ENCODE measurements at regions not wholly inside any gene's neighbourhood (a gene's known extent, or its start where the extent isn't known, plus 50 kb on each side); places are given as distances from the start of the nearest gene placed in this dataset.
"Not testable (repeated sequence)": the region's sequence is repeated elsewhere in the genome, so short reads cannot be mapped to it uniquely, and the experiment has no call there.

- no peak for DNase-seq (ENCODE audit: low read depth)
Observed at GRCh38 chr6:21847711-21848480, 254.3 kb downstream of the SOX4 start.

DNA sequence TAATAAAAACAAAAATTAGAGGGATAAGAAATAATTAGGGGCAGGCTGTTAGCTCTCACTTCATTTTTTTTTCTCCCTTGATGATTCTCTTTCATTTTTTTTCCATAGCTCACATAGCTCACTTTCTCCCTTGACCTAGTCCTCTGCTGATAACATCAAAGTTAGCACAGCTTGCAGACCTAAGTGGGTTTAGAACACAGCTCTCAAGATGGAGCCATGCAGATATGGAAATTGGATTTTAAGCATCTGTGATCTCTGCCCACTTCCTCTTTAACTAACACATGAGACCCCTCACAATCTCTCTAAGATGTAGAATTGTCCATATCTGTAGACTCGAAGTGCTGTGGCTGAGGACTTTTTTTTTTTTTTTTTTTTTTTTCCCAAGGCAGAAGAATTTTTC is 257.1 kb downstream of the SOX4 start:
- DNase-seq (ENCODE audit: low read depth): no peak

DNA sequence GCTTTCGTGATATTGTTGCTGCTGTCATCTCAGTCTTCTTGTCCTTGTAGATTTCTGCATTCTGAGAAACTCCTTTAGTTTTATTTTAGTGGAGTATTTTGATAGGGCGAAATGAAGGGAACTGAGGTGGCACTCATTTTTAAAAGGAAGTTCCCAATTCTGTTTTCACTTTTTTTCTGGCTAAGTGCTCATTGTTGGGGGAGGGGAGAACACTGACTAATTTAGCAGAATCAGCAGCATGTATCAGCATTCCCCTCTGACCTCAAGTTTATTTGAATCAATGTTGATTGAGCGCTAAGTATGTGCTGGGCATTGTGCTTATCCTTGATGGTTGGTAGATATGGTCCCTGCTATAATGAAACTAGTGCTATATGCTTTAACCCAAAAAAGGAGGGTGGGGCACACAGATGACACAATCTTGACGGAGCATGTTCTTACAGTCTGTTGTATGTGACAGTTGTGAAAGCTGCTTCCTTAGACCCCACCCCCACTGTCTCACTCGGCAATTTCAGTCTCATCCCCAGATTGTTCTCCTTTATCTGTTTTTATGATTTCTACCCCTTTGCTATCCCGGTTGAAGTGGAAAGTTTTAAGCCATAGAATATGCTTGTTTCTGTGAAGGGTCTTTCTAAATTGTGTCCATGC is 262.4 kb downstream of the SOX4 start:
- no peak for DNase-seq (ENCODE audit: low read depth)

DNA sequence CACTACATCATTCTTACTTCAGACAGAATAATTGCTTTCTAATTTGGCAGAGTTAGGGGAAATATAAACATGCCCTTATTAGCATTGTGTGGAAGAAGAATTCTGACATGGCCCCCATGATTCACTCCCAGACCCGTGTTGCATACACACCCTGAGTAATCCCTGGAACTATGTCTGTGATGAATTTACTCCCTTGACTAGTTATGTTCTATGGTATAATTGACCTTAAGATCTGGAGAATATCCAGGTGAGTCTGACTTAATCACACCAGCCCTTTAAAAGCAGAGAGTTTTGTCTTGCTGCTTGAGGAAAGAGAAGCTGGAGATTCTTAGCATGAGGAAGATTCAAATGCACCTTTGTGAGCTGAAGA is 262.9 kb downstream of the SOX4 start:
- peak; percentile 43 for DNase-seq (ENCODE audit: low read depth)

- no peak for DNase-seq (ENCODE audit: low read depth)
Observed at GRCh38 chr6:21856844-21857243, 263.3 kb downstream of the SOX4 start.

DNA sequence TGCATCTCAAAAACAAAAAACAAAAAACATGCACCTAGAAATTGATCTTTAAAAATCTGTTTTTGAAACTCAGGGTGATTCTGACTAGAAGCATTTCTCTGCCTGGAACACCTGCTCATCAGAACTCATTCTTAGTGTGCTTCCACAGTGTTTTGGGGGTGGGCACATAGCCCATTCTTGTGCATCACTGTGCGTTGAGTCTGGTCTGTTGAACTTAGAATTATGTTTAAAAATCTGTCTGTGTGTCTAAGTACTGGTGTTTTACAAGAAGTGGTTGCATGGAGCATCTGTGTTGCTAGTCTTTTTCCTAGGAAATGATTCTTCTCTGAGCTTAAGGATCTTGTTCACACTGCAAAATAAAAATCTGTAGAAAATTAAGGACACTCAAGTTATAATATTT is 264.5 kb downstream of the SOX4 start:
- no peak for DNase-seq (ENCODE audit: low read depth)

DNA sequence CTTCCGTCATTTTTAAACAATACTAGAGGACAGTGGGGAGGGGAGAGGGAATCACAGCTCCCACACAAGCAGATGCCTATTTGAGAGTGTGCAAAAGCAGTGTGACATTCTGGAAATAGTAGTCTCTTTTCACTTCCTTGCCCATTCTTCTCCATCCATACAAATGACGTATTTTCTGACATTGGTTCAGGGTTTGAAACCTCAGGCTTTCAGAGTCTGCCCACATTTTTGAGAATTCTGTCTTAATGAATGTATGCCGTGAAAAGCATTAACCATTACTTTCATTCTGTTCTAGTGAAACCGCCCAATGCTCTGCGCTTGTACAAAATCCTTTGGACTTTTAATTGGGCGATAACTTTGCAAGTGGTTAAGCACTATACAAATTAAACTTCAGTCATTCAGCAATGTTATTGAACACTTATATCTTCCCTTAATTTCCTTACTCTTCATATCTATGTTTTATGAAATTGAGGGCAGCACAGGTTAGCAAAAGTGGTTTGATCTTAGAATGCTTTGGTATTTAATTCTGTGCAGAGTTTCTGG is 265.7 kb downstream of the SOX4 start:
- no peak for DNase-seq (ENCODE audit: low read depth)

GRCh38 chr6:21861942-21862341 is 268.4 kb downstream of the SOX4 start:
- no peak for DNase-seq (ENCODE audit: low read depth)

DNA sequence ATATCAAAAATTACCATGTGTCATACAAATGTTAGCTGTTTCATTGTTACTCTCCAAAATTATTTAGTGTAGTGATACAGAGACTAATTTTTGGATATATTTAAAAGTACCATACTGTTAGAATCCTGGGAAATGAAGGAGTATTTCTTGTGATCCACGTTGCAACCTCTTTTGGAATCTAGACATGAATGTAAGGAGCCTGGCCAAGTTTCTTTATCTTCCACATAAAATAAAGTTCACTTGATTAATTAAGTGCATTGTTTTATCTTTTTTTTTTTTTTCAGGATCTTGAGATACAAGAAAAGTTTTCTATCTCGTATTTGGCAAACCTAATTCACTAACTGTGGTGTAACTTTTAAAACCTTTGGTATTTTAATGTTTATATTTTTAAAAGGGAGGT is 270.7 kb downstream of the SOX4 start:
- no peak for DNase-seq (ENCODE audit: low read depth)

GRCh38 chr6:21868226-21868625 is 274.7 kb downstream of the SOX4 start:
- no peak for DNase-seq (ENCODE audit: low read depth)

DNA sequence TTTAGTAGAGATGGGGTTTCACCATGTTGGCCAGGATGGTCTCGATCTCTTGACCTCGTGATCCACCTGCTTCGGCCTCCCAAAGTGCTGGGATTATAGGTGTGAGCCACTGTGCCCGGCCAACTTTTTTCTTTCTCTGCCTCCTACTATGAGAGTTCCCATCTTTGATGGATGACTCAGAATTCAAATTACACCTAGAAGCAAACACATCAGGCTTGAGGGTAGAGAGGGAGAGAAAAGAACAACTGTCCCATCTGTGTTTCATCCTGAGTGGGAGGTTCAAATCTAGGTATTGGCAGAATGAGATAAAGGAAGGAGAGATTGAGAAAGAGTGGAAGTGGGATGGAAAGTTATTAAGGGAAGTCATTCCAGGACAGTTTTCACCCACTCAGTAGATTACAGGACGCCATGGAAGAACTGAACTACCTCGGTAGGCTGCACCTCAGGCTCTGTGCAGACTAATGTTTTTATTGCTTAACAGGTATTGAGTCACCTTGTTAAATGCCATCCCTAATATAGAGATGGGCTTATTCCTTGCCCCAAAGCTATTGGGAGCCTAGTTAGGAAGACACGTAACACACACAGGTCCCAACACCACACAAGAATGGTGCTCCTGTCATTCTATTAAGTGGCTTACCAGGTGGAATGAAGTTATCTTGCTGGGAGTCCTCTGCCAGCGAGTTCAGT is 275.7 kb downstream of the SOX4 start:
- no peak for DNase-seq (ENCODE audit: low read depth)

GRCh38 chr6:21870076-21870730 is 276.7 kb downstream of the SOX4 start:
- DNase-seq (ENCODE audit: low read depth): no peak

DNA sequence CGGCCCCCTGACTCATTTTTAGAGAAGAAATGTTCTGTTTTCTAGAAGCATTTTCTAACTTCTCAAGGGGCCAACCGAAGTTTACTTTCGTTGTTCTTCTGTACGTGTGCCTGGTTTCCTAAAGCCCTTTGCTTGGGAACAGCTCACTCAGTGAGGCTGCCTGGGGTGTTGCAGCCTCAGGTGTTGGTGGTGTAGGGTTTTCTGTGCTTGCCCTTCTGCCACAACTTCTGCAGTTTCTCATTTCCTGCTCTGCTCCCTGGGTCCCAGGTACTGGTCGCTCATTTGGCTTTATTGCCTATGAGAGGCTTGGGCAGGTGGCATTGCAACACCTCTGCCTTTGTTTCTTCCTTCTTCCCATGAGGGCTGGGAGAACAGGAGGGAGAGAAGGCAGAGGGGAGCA is 278.3 kb downstream of the SOX4 start:
- DNase-seq (ENCODE audit: low read depth): no peak

DNA sequence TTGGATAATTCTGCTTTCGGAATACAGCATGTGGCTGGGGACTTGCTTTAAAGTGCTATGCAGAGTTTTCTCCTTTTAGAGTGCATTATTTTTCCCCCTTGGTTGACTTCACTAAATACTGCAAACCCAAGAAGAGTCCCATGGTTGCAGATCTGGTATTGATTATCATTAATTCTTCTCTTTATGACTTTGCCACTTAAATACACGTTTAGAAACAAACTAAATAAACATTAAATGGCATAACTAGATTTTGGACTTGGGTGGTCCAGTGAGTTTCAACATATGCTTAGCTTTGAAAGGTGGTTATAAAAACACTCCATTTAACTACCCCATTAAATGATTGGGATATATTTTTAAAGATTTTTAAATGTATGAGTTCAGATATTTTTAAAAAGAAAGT is 279.2 kb downstream of the SOX4 start:
- no peak for DNase-seq (ENCODE audit: low read depth)

DNA sequence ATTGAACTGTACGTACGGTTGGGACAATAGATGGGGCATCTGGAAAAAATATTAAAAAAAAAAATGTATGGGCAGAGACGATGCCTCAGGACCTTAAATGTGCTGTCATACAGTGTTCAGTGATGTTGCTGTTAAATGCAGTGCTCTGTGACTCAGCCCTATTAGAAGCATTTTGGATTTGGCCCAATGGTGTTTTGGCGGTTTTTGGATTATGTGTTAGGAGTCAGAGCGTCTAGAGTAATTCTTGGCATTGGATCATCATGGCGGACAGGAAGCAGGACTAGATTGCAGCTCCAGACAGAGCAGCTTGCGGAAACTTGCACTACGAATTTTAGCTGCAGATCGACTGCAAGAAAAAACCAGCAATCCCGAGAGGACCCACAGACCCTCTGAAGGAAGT is 280.0 kb downstream of the SOX4 start:
- DNase-seq (ENCODE audit: low read depth): peak; percentile 56

- no peak for DNase-seq (ENCODE audit: low read depth)
Observed at GRCh38 chr6:21874372-21874771, 280.8 kb downstream of the SOX4 start.

- not testable (repeated sequence) for DNase-seq (ENCODE audit: low read depth)
Observed at GRCh38 chr6:21877037-21877436, 283.5 kb downstream of the SOX4 start.

DNA sequence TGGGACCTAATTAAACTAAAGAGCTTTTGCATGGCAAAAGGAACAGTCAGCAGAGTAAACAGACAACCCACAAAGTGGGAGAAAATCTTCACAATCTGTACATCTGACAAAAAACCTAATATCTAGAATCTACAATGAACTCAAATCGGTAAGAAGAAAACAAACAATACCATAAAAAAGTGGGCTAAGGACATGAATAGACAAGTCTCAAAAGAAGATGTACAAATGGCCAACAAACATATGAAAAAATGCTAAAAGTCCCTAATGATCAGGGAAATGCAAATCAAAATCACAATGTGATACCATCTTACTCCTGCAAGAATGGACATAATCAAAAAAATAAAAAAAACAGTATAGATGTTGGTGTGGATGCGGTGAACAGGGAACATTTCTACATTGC is 286.7 kb downstream of the SOX4 start:
- DNase-seq (ENCODE audit: low read depth): not testable (repeated sequence)

DNA sequence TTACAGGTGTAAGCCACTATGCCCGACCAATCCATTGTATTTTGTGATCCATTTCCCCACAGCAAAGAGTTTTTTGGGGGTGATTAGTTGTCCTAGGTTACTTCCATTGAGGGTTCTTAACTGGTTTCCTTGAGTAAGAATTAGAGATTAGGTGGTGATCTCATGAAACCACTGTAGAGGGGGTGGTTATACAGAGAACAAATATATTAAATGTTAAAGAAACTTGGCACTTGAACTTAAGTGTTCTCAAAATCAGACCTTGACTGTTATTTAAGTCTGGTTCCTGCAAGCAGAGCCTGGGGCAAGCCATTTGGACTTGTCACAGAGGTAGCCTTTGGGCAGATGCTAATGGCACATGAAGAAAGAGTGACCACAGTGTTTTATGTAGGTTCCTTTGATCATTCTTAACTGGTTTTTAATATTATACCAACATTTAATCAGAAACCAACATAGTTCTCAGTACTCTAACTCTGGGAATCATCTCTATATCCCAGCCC is 288.5 kb downstream of the SOX4 start:
- DNase-seq (ENCODE audit: low read depth): no peak

DNA sequence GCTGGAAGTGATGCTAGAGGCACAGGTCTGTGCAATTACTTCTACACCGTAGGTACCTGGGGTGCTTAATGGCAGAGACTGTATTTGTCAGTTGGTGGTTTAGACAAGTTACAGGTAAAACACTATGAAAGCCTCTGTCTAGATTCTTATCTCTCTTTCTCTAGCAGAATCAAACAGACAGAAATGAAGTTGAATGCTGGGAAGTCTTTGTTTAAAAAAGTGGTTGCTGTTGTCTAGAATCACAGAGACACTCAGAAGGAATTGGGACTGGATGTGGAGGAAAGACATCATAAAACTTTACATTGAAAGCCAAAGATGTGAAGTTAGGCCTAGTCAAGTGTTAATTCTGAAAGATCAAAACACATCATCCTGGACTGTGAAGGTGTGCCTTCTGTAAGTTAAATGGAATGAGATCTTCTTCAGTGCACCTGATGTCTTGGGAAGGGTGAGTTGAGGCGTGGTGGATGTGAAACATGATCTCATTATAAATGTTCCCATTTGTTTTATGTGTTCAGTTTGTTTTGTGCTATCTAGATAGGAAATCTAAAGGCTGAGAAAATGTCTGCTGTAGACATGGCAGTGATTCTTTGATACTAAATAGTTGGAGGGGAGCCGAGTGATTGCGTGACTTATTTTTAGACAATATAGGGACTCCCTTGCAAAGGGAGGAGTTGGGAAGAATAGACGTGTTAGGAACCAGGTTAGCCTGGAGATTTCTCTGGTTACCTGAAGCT is 290.2 kb downstream of the SOX4 start:
- no peak for DNase-seq (ENCODE audit: low read depth)

GRCh38 chr6:21885111-21885510 is 291.6 kb downstream of the SOX4 start:
- no peak for DNase-seq (ENCODE audit: low read depth)
